GM18873 (cell line): ENCODE measurements at regions not wholly inside any gene's neighbourhood (a gene's known extent, or its start where the extent isn't known, plus 50 kb on each side); places are given as distances from the start of the nearest gene placed in this dataset.
"Not testable (repeated sequence)": the region's sequence is repeated elsewhere in the genome, so short reads cannot be mapped to it uniquely, and the experiment has no call there.

Experiments used
- ATAC-seq: cut with Tn5 transposase; IDR thresholded peaks from one replicate; pipeline ENCODE4 v1.9.1; 2021; ENCODE audit warnings: mild to moderate bottlenecking, moderate library complexity, moderate number of reproducible peaks; ENCODE audit not compliant: unreplicated experiment, low FRiP score

DNA sequence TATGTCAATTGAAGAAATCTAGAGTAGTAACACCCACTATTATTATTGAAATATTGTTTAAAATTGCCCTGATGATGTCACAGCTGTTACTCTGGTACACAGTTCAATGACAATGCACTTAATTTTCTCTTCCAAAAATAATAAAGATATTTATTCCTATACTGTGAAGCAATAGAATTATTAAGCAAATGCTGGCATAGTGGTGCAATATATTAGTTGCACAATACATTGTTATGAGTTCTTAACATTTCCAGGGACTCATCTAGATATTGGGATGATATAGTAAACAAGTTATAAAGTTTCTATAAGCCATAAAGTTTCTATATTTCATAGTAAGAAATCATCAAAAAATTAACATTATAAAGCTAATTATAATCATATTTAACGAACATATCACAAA, 897.8 kb downstream of the LRFN5 start:
- ATAC-seq, result no peak

- no peak for ATAC-seq
Observed at GRCh38 chr14:42499137-42499536, 892.5 kb downstream of the LRFN5 start.

DNA sequence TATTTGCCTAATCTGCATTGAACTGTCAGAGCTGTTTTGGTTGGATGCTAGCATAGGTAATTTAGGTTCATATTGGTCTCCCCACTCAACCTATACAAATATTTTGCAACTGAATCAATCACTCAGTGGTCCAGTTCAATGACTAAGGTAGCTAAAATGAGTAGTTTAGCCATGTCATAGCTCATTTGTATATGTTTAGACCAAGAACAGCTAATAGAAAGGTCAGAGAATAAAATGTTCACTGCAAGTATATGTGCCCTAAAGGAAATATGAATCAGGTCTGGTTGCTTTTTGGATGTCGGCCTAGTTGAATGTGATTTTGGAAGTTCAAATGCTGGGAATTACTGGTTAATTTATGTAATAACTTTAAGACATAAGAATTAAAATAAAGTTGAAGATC, 883.9 kb downstream of the LRFN5 start:
- ATAC-seq, result no peak

GRCh38 chr14:42488965-42489364, 882.3 kb downstream of the LRFN5 start:
- ATAC-seq, result no peak

- not testable (repeated sequence) for ATAC-seq
Observed at GRCh38 chr14:42482345-42482971, 875.8 kb downstream of the LRFN5 start.

DNA sequence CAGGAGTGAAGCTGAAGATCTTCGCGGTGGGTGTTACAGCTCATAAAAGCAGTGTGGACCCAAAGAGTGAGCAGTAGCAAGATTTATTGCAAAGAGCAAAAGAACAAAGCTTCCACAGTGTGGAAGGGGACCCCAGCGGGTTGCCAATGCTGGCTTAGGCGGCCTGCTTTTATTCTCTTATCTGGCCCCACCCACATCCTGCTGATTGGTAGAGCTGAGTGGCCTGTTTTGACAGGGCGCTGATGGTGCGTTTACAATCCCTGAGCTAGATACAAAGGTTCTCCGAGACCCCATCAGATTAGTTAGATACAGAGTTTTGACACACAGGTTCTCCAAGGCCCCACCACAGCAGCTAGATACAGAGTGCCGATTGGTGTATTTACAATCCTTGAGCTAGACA, 875.0 kb downstream of the LRFN5 start:
- ATAC-seq, result not testable (repeated sequence)

DNA sequence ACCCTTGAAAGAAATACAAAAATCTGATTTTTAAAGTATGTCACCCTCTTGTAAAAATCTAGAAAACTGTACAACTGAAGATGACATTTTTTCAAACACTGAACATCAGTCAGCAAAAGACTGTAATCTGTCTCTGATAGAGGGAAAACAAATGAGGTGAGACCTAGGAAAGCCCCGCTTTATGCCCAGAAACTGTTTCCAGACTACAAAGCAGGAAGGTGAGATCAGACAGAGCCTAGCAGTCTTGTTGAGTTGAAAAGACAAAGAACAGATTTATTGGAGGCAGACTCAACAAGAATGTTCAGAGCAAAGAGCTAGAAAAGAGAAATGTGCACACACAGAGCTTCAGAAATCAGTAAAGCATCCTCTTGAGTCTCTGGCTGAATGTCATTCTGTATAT, 873.6 kb downstream of the LRFN5 start:
- ATAC-seq, result no peak

GRCh38 chr14:42475289-42475688, 868.6 kb downstream of the LRFN5 start:
- ATAC-seq, result no peak

DNA sequence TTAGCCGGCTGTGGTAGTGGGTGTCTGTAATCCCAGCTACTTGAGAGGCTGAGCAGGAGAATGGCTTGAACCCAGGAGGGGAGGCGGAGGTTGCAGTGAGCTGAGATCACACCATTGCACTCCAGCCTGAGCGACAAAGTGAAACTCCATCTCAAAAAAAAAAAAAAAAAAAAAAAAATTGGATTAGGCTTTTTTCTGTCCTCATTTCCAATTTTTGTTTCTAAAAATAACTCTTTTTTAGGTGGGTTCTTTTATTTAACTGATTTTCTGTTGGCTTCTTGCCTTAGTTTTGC, 863.7 kb downstream of the LRFN5 start:
- no peak for ATAC-seq

- ATAC-seq, result no peak
Observed at GRCh38 chr14:42469637-42470426, 863.2 kb downstream of the LRFN5 start.

- no peak for ATAC-seq
Observed at GRCh38 chr14:42460673-42461072, 854.0 kb downstream of the LRFN5 start.

- no peak for ATAC-seq
Observed at GRCh38 chr14:42459171-42459685, 852.6 kb downstream of the LRFN5 start.

GRCh38 chr14:42441615-42442014, 834.9 kb downstream of the LRFN5 start:
- no peak for ATAC-seq

- ATAC-seq, result no peak
Observed at GRCh38 chr14:42437809-42438208, 831.1 kb downstream of the LRFN5 start.

DNA sequence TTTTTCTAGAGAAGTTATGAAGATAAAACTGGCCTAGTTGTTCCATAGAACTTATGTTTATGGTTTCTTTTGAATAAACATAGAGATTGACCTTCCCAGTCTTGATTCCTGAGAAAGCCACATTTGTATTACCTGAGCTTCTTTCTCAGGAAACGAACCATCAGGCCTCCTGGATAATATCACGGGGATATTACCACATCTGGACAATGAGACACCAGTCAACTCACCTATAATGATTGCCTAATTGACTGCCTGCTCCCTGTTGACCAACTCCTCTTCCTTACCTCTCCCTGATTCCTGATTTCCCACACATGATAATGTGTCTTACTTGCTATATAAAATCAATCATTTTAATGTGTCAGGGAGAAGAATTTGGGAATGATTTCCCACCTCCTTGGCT, 822.7 kb downstream of the LRFN5 start:
- no peak for ATAC-seq

GRCh38 chr14:42428996-42429395, 822.3 kb downstream of the LRFN5 start:
- peak; percentile 94 for ATAC-seq

DNA sequence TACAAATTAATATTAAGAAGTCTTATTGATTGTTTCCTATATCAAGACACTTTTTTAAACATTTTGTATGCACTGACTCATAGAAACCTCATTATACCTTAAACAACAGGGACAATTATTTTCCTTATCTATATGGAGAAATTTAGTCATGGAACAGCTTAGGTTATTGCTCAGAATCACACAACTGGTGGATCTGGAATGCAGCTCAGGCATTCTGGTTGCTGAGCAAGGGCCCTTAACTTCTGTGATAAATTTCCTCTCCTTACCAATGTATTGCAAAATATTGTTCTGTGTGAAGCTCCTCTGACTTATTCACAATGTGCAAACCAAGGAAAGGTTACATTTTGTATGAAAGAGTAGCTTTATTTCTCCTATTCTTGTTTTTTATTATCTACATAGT, 817.8 kb downstream of the LRFN5 start:
- no peak for ATAC-seq

GRCh38 chr14:42421377-42422078, 814.9 kb downstream of the LRFN5 start:
- peak; percentile 64 for ATAC-seq

GRCh38 chr14:42420071-42420470, 813.4 kb downstream of the LRFN5 start:
- ATAC-seq, result no peak

DNA sequence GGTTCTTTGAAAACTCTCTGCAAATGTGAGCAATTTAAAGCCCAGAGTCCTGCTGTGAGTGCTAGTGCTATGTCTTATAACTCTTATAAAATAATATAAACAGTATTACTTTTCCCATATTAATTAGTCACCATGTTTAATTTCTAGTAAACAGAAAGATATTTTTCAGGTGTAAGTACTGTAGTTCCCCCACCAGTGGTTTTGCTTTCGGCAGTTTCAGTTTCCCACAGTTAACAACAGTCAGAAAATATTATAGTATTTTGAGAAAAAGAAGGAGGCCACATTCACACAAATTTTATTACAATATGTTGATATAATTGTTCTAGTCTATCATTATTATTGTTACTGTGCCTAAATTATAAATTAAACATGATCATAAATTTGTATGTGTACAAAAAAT, 800.5 kb downstream of the LRFN5 start:
- ATAC-seq, result no peak

DNA sequence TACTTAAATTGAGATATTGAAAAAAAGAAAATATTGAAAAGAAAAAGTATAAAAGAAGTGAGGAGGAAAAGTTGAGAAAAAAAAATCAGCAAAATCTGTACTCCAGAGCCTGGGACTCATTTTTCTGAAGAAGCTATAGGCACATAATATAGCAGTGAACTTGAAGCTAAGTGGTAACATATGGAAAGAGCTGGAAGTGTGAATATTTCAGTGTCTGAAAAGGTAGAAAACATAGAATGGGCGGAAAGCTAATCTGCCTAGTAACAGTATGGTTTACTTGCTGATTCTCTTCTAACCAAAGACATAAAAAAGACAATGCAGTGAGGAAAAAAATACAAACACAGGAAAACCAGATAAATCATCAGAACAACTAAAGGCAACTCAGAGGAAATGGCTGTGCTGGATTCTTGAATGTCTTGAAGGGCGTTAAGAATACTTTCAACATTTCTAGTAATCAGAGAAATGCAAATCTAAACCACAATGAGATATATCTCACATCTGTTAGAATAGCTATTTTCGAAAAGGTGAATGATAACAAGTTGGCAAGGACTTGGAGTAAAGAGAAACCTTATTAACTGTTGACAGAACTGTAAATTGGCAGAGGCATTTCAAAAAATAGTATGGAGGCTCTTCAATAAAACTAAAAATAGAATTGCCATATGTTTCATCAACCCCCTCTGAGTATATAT, 784.6 kb downstream of the LRFN5 start:
- ATAC-seq, result peak; percentile 52
